ENCODE measurements at regions not wholly inside any gene's neighbourhood (a gene's known extent, or its start where the extent isn't known, plus 50 kb on each side); places are given as distances from the start of the nearest gene placed in this dataset.

DNA sequence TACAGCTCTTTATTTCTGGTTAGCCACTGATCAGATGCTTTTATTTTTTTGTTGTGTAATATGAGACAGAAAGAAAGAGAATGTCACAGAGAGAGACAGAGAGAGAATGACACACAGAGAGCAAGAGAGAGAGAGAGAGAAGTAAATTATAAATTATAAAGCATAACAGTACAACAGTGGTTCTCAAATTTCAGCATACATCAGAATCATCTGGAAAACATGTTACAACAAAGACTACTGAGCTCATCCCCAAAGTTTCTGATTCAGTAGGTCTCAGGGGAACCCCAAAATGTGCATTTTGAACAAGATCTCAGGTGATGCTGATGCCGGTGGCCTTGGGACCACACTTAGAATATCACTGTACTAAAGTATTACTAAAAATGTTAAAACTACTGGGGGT, 245.8 kb upstream of the DIAPH2 start:
- no peak for ATAC-seq
- H3K36me3 Mint-ChIP-seq (ENCODE audit: low read depth), result no peaks in the 10 kb centered on the region

DNA sequence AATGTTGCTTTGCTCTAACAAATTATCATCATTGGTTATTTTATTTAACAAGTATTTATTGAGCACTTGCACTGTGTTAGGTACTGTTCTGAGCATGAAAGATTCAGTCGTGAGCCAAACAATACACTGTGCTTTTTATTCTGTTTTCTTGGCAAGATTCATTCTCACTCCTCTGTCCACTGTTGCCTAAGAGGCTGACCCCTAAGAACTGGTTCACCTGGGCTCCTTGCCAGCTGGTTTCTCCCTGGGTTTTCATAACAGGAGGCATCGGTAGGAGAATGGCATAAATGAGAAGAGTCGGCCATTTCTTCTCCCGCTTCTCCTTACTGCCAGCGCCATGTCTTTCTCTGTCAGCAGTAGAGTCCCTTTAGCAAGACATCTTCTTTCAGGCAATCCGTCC, 243.7 kb upstream of the DIAPH2 start:
- DNase-seq (no peak), ATAC-seq (no peak)
- no peaks in the 10 kb centered on the region for H3K36me3 Mint-ChIP-seq (ENCODE audit: low read depth)
- H3K4me1 Mint-ChIP-seq, result no peaks in the 10 kb centered on the region
- H3K4me3 Mint-ChIP-seq, result no peak overlapping the region
- H3K27me3 Mint-ChIP-seq, result peaks cover 6% of the 10 kb centered on the region
- H3K27ac Mint-ChIP-seq, result no peak overlapping the region
- H3K9me3 ChIP-seq (ENCODE audit: control insufficient read depth, low read length, poor library complexity, severe bottlenecking), result no peaks in the 10 kb centered on the region

More for the DNA sequence above, 245.8 kb upstream of the DIAPH2 start:
- H3K4me3 Mint-ChIP-seq, result no peak overlapping the region
- no peaks in the 10 kb centered on the region for H3K27me3 Mint-ChIP-seq
- no peak overlapping the region for H3K27ac Mint-ChIP-seq
- no peaks in the 10 kb centered on the region for H3K4me1 Mint-ChIP-seq
- no peak for DNase-seq
- H3K9me3 ChIP-seq (ENCODE audit: control insufficient read depth, low read length, poor library complexity, severe bottlenecking), result no peaks in the 10 kb centered on the region

DNA sequence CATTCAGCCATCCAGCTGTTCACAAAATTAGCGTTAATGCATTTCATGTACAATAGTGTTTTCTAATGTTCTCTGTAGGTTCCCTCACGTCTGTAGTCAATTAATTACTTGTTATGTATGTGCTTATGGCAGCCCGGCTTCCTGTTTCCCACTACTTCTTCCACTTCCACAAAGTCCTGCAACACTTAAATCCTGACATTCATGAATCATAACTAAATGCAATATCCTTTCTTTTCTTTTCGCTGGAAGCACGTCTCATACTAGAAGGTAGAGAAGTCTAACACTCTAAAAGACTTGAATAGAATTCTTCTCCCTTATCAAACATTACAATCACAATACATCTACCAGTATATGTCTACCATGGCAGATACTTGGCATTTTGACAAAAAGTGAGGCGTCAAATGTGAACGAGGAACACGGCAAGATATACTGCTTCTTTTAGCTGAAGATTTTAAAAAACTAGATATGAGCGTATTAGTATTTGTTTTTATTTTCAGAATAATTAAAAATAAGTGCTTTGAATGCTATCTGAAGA, 239.0 kb upstream of the DIAPH2 start:
- H3K9me3 ChIP-seq (ENCODE audit: control insufficient read depth, low read length, poor library complexity, severe bottlenecking), result no peaks in the 10 kb centered on the region
- Mint-ChIP-seq H3K4me3 (no peak overlapping the region), H3K27ac (no peak overlapping the region), H3K36me3 (ENCODE audit: low read depth) (no peaks in the 10 kb centered on the region), H3K27me3 (peaks cover 6% of the 10 kb centered on the region), H3K4me1 (no peaks in the 10 kb centered on the region)
- ATAC-seq, result no peak
- no peak for DNase-seq

DNA sequence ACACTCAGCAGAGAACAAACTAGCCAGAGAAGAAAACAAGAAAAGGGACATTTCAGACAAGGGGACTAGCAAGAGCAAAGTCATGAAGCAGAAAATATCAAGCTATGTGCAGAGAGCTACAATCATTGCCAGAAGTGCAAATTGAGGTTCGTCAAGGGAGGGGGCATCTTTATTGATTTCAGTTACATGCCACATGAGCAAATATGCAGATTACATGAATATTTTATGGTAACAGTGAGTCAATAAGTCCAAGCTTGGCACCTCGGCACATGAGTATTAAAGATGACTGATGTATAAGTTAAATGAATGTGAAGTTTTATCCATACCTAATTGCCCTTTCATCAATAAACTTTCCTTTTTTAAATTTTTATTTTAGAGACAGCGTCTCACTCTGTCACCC, 238.1 kb upstream of the DIAPH2 start:
- Mint-ChIP-seq H3K27me3 (peaks cover 6% of the 10 kb centered on the region), H3K27ac (no peak overlapping the region), H3K4me1 (no peaks in the 10 kb centered on the region), H3K4me3 (no peak overlapping the region), H3K36me3 (ENCODE audit: low read depth) (no peaks in the 10 kb centered on the region)
- ATAC-seq, result no peak
- H3K9me3 ChIP-seq (ENCODE audit: control insufficient read depth, low read length, poor library complexity, severe bottlenecking), result no peaks in the 10 kb centered on the region
- DNase-seq, result no peak

DNA sequence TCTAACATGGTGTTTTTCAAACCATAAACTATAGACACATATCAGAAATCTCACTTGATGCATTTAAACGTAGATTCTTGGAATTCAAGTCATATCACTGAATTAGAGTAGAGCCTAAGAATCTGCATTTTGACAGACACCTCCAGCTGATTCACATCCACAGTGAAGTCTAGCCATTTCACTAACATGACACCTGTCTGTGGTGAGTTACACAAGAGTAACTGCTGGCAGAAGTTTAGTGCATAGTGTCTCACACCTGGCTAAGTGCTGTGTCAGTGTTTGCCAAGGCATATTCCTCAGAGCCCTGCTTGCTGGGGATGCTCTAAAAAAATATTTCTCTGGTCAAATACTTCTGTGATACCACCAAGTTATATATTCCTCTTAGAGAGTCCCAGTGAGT, 237.5 kb upstream of the DIAPH2 start:
- Mint-ChIP-seq H3K27ac (no peak overlapping the region), H3K36me3 (ENCODE audit: low read depth) (no peaks in the 10 kb centered on the region), H3K27me3 (peaks cover 6% of the 10 kb centered on the region), H3K4me1 (no peaks in the 10 kb centered on the region), H3K4me3 (no peak overlapping the region)
- no peaks in the 10 kb centered on the region for H3K9me3 ChIP-seq (ENCODE audit: control insufficient read depth, low read length, poor library complexity, severe bottlenecking)
- DNase-seq, result no peak
- no peak for ATAC-seq

DNA sequence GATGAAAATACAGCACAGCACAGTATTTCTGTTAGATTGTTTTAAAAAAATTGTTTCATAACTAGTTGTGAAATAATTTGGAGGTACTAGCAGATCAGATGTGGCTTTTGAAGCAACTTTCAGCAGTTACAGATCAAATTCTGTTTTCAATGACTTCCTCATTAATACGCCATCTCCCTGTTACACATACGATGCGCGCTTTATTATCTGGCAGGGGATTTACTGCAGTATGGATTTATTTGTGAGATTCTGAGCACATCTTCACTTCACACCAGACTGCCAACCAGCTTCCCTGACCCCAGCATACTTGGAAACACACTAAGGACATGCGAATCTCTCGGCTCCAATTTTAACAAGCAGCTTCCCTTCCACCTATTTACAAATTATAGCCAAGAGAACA, 235.5 kb upstream of the DIAPH2 start:
- H3K36me3 Mint-ChIP-seq (ENCODE audit: low read depth), result no peaks in the 10 kb centered on the region
- DNase-seq, result no peak
- H3K27ac Mint-ChIP-seq, result no peak overlapping the region
- no peaks in the 10 kb centered on the region for H3K9me3 ChIP-seq (ENCODE audit: control insufficient read depth, low read length, poor library complexity, severe bottlenecking)
- no peak overlapping the region for H3K4me3 Mint-ChIP-seq
- ATAC-seq, result no peak
- H3K4me1 Mint-ChIP-seq, result no peaks in the 10 kb centered on the region
- peaks cover 6% of the 10 kb centered on the region for H3K27me3 Mint-ChIP-seq

DNA sequence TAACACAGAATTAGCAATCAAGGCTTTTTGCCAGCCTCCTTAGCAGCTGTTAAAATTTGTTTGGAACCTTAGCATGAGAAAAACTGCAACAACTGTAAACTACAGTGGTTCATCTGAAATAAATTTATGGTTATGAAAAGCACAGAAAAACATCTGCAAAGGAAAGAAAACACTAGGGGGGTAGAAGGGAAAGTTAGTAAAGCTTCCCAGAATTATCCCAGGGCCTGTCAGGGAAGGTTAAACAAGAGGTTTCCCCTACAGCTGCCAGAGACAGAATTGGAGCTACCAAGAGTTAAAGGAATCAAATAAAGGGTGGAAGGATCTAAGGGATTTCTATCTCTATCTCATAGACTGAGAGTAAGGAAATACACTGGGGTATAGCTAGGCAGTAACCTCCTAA, 234.7 kb upstream of the DIAPH2 start:
- ATAC-seq (no peak), DNase-seq (no peak)
- no peak overlapping the region for H3K27ac Mint-ChIP-seq
- H3K4me1 Mint-ChIP-seq, result no peaks in the 10 kb centered on the region
- no peaks in the 10 kb centered on the region for H3K36me3 Mint-ChIP-seq (ENCODE audit: low read depth)
- H3K4me3 Mint-ChIP-seq, result no peak overlapping the region
- H3K27me3 Mint-ChIP-seq, result peaks cover 6% of the 10 kb centered on the region
- H3K9me3 ChIP-seq (ENCODE audit: control insufficient read depth, low read length, poor library complexity, severe bottlenecking), result no peaks in the 10 kb centered on the region

DNA sequence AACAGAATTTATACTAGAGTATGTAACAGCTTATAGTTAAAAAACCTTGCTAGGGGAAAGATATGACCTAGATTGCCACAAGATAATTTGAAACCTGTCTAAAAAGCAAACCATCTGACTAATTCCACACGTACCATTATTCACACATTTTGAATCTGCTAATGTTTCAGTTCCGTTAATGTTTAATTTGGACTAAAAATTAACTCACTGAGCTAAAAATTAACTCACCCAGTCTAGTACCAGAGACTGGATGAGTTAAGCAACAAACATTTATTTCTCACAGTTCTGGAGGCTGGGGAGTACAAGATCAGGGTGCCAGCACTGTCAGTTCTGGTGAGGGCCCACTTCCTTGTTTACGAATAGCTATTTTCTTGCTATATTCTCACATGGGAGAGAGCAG, 231.5 kb upstream of the DIAPH2 start:
- DNase-seq (no peak), ATAC-seq (no peak)
- Mint-ChIP-seq H3K27ac (no peak overlapping the region), H3K4me1 (no peaks in the 10 kb centered on the region), H3K36me3 (ENCODE audit: low read depth) (no peaks in the 10 kb centered on the region), H3K4me3 (no peak overlapping the region), H3K27me3 (no peaks in the 10 kb centered on the region)
- H3K9me3 ChIP-seq (ENCODE audit: control insufficient read depth, low read length, poor library complexity, severe bottlenecking), result no peaks in the 10 kb centered on the region

DNA sequence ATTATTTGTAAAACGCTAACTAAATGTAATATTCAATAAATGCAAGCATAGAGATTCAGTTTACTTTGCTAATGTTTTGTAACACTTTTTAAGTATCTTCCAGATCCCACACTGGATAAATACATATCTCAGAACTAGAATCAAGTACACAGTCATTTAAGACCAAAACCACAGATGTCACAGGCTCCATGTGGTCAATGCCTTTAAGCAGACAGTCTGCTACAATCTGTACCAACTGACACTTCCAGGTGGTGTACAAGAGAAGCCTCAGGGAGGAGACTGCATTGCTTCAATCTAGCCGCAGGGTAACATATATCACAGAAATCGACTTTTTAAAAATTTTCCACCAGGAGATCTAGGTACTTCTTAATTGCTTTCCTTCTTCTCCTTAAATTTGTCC, 229.6 kb upstream of the DIAPH2 start:
- no peak for ATAC-seq
- Mint-ChIP-seq H3K36me3 (ENCODE audit: low read depth) (no peaks in the 10 kb centered on the region), H3K27me3 (peaks cover 3% of the 10 kb centered on the region)

DNA sequence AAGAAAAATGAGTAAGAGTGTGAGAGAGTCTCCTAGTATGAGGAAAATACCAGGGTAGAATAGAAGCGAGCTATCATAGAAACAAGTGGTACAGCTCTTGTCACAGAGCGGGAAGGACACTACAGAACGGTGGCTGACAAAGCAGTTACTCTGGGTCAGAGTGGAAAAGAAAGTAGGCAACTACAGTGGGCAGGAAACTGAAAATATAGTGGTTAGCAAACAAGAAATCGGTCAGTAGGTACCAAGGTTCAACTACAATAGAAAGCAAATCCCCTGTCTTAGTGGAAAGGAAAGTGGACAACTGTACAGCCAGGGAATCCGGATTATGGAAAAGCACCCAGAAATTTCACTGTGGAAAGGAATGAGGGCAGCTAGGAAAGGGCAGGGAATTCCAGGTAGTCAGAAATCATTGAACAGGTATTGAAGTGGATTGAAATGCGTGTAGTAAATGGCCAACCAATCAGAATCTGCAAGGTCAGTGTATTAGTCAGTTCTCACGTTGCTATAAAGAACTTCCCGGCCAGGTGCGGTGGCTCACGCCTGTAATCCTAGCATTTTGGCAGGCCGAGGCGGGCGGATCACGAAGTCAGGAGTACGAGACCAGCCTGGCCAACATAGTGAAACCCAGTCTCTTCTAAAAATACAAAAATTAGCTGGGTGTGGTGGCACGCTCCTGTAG, 219.6 kb upstream of the DIAPH2 start:
- no peaks in the 10 kb centered on the region for H3K4me1 Mint-ChIP-seq
- H3K27ac Mint-ChIP-seq, result no peak overlapping the region
- ATAC-seq (no peak), DNase-seq (no peak)
- H3K4me3 Mint-ChIP-seq, result no peak overlapping the region
- H3K27me3 Mint-ChIP-seq, result peaks cover 2% of the 10 kb centered on the region
- peaks cover 2% of the 10 kb centered on the region for H3K36me3 Mint-ChIP-seq (ENCODE audit: low read depth)
- no peaks in the 10 kb centered on the region for H3K9me3 ChIP-seq (ENCODE audit: control insufficient read depth, low read length, poor library complexity, severe bottlenecking)

More for the DNA sequence above, 229.6 kb upstream of the DIAPH2 start:
- DNase-seq, result no peak
- Mint-ChIP-seq H3K4me1 (no peaks in the 10 kb centered on the region), H3K27ac (no peak overlapping the region), H3K4me3 (no peak overlapping the region)
- no peaks in the 10 kb centered on the region for H3K9me3 ChIP-seq (ENCODE audit: control insufficient read depth, low read length, poor library complexity, severe bottlenecking)

DNA sequence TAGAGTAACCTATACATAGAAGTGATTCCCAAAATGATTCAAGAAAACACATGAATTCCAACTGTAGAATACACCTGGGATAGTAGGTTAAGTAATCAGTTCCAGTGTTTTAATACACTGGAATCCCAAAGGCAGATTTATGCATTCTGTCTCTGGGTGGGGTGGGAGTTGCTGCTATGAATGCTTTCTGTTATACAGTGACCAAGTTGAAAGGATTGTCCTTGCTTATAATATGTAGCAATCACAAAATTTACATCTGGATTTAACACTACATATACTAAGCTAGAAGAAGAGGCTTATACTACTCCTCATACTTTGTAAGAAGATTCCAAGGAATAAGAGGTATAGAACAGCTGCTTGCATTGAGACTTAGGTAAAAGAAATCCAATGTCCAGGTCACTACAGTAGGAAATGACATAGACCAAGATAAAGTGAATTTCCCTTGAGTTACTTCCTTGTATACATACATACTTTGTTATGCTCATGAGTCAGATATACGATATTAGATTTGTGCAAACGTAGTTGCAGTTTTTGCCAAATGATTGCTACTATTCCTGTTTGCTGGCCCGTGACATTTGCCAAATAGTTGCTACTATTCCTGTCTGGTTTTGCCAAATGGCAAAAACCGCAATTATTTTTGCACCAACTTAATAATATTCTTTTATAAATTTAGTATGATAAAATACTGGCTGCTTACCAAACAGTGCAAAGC, 210.5 kb upstream of the DIAPH2 start:
- H3K9me3 ChIP-seq (ENCODE audit: control insufficient read depth, low read length, poor library complexity, severe bottlenecking), result no peaks in the 10 kb centered on the region
- Mint-ChIP-seq H3K27me3 (peaks cover 6% of the 10 kb centered on the region), H3K27ac (no peak overlapping the region), H3K4me1 (peaks cover 2% of the 10 kb centered on the region), H3K4me3 (no peak overlapping the region), H3K36me3 (ENCODE audit: low read depth) (no peaks in the 10 kb centered on the region)
- DNase-seq (no peak), ATAC-seq (no peak)

DNA sequence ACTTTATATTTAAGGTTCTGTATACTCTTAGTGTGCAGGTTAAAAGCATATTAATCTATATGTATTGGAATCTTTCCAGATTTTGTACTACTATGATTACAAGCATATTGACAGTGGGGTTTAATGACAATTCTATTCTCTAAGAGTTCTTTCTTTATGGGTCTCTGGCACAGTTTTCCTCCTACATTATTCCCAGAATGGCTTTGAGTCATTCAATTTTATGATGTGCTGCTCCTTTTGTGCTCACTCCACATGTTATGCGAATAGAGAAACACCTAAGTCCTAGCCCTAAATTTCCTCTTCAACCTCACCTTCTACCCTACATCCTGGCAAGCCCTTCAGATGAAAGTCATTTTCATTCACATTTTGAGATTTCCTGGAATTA, 209.9 kb upstream of the DIAPH2 start:
- H3K4me3 Mint-ChIP-seq, result no peak overlapping the region
- DNase-seq, result no peak
- H3K27ac Mint-ChIP-seq, result no peak overlapping the region
- H3K9me3 ChIP-seq (ENCODE audit: control insufficient read depth, low read length, poor library complexity, severe bottlenecking), result no peaks in the 10 kb centered on the region
- no peaks in the 10 kb centered on the region for H3K36me3 Mint-ChIP-seq (ENCODE audit: low read depth)
- peaks cover 2% of the 10 kb centered on the region for H3K4me1 Mint-ChIP-seq
- peaks cover 6% of the 10 kb centered on the region for H3K27me3 Mint-ChIP-seq
- no peak for ATAC-seq

DNA sequence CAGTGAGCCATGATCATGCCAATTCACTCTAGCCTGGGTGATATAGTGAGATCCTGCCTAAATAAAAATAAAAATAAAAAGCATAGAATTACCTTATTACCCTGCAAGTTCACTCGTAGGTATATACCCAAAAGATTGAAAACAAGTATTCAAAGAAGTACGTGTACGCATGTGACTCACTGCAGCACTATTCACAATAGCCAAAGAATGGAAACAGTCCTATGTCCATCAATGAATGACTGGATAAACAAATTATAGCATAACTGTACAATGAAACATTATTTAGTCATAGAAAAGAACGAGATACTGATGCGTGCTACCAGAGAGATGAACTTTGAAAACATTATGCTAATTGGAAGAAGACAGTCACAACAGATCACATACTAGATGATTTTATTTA, 204.6 kb upstream of the DIAPH2 start:
- no peak overlapping the region for H3K4me3 Mint-ChIP-seq
- no peaks in the 10 kb centered on the region for H3K9me3 ChIP-seq (ENCODE audit: control insufficient read depth, low read length, poor library complexity, severe bottlenecking)
- no peak for DNase-seq
- H3K36me3 Mint-ChIP-seq (ENCODE audit: low read depth), result no peaks in the 10 kb centered on the region
- no peak overlapping the region for H3K27ac Mint-ChIP-seq
- no peak for ATAC-seq
- H3K27me3 Mint-ChIP-seq, result peaks cover 6% of the 10 kb centered on the region
- no peaks in the 10 kb centered on the region for H3K4me1 Mint-ChIP-seq

DNA sequence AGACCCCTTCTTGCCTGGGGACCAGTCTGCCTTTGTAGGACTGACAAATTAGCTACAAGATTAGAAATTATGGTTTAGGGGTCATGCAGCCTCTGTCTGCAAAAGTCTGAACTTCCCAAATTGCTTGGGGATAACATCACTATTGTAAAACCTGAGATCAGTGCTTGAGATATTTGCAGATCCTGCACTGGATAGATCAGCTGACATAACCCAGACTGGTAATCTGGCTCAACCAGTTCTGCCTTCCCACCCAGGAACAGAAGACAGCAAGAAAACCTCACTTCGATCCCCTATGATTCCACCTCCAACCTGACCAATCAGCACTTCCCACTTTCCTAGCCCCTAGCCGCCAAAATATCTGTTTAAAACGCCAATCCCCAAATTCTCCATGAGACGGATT, 202.8 kb upstream of the DIAPH2 start:
- H3K4me3 Mint-ChIP-seq, result no peak overlapping the region
- H3K9me3 ChIP-seq (ENCODE audit: control insufficient read depth, low read length, poor library complexity, severe bottlenecking), result no peaks in the 10 kb centered on the region
- H3K36me3 Mint-ChIP-seq (ENCODE audit: low read depth), result no peaks in the 10 kb centered on the region
- H3K27me3 Mint-ChIP-seq, result peaks cover 6% of the 10 kb centered on the region
- DNase-seq (no peak), ATAC-seq (no peak)
- H3K27ac Mint-ChIP-seq, result no peak overlapping the region
- H3K4me1 Mint-ChIP-seq, result no peaks in the 10 kb centered on the region
